ENCODE measurements at regions not wholly inside any gene's neighbourhood (a gene's known extent, or its start where the extent isn't known, plus 50 kb on each side); places are given as distances from the start of the nearest gene placed in this dataset.

DNA sequence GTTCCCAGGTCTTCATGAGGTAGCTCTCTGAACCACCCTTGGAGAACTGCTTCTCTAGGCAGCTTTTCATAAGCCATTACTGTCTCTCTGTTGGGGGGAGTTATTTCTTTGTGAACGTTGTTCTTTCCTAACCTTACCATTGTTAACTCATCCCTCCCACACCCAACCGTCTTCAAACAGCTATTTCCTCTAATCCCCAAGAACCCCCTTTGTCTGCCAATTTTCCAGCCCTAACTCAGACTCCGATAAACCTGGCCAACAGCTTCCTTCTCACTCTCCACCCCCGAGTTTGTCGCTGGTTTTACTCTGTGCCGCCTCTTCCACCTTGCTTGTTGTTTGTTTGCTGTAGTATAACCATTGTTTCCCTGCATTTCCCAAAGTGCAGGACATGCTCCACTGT, 131.5 kb downstream of the CCDC34 start:
- CTCF ChIA-PET (ENCODE audit: unreplicated experiment) = no interaction called here
- no peaks in the 10 kb centered on the region for H3K9me2 ChIP-seq (ENCODE audit: insufficient read depth, low read length)
- intact Hi-C loops (cut with micrococcal nuclease; ENCODE audit: unreplicated experiment) = no loop called here
- no peak overlapping the region for H3K4me2 ChIP-seq (ENCODE audit: low read length)
- POLR2A ChIA-PET = interaction anchor here (0.6 to 1.8 kb wide), 3 partner anchors 9 to 15 kb away, joined by 3 to 10 read pairs (median 4); no protein-coding TSS in a partner anchor
- no peak for TF ChIP-seq CTCF (conservative IDR thresholded peaks at IDR 0.05; ENCODE audit: low read length)
- no peak for TF ChIP-seq EZH2phosphoT487 (IDR thresholded peaks at IDR 0.05; ENCODE audit: borderline replicate concordance, low read depth, low read length)
- no peak overlapping the region for H3K4me3 ChIP-seq (ENCODE audit: low read depth, low read length, poor library complexity, severe bottlenecking)
- no peaks in the 10 kb centered on the region for H3K79me2 ChIP-seq (ENCODE audit: insufficient read depth, low read depth, low read length)
- H3K27ac ChIP-seq (ENCODE audit: low read depth, low read length, poor library complexity, severe bottlenecking) = no peak overlapping the region
- H3K9me3 ChIP-seq (ENCODE audit: low read length) = no peaks in the 10 kb centered on the region
- H3K4me1 ChIP-seq (ENCODE audit: insufficient read depth, low read length, poor library complexity, severe bottlenecking) = peaks cover 19% of the 10 kb centered on the region
- H2AFZ ChIP-seq (ENCODE audit: low read length) = no peak overlapping the region
- DNase-seq (ENCODE audit: low spot score) = no peak
- no peaks in the 10 kb centered on the region for H4K20me1 ChIP-seq (ENCODE audit: insufficient read depth, low read length)
- H3K36me3 ChIP-seq (ENCODE audit: insufficient read depth, low read length) = no peaks in the 10 kb centered on the region
- no TSS peak for BruUV-seq (replicated peaks)

DNA sequence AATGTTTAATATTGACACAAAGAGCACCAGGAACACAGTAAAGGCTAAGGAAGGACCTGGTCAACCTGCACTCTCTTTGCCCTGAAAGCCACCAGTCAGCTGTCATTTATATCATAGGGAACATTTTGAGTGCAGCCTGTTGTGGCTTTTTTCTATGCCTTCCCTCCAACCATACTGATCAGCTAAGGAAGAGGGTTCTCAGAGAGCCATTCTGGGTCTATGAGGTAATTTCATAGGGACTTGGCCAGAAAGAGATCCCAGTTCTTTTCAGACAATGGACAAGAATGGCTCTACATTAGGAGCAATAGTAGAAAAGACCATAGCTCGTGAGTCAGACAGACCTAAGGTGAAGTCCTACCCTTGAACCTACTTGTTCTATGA, 132.8 kb downstream of the CCDC34 start:
- Histone ChIP-seq H2AFZ (ENCODE audit: low read length) (no peak overlapping the region), H4K20me1 (ENCODE audit: insufficient read depth, low read length) (no peaks in the 10 kb centered on the region), H3K36me3 (ENCODE audit: insufficient read depth, low read length) (no peaks in the 10 kb centered on the region), H3K4me1 (ENCODE audit: insufficient read depth, low read length, poor library complexity, severe bottlenecking) (peaks cover 16% of the 10 kb centered on the region), H3K79me2 (ENCODE audit: insufficient read depth, low read depth, low read length) (no peaks in the 10 kb centered on the region), H3K9me2 (ENCODE audit: insufficient read depth, low read length) (no peaks in the 10 kb centered on the region), H3K9me3 (ENCODE audit: low read length) (no peaks in the 10 kb centered on the region), H3K27ac (ENCODE audit: low read depth, low read length, poor library complexity, severe bottlenecking) (no peak overlapping the region), H3K4me2 (ENCODE audit: low read length) (no peak overlapping the region), H3K4me3 (ENCODE audit: low read depth, low read length, poor library complexity, severe bottlenecking) (no peak overlapping the region)
- TF ChIP-seq CTCF (conservative IDR thresholded peaks at IDR 0.05; ENCODE audit: low read length) (no peak), EZH2phosphoT487 (IDR thresholded peaks at IDR 0.05; ENCODE audit: borderline replicate concordance, low read depth, low read length) (no peak)
- intact Hi-C loops (cut with micrococcal nuclease; ENCODE audit: unreplicated experiment) = no loop called here
- POLR2A ChIA-PET = interaction anchor here (0.6 to 1.8 kb wide), 3 partner anchors 13 to 24 kb away, joined by 3 to 10 read pairs (median 5); no protein-coding TSS in a partner anchor
- DNase-seq (ENCODE audit: low spot score) = no peak
- no TSS peak for BruUV-seq (replicated peaks)
- CTCF ChIA-PET (ENCODE audit: unreplicated experiment) = no interaction called here

DNA sequence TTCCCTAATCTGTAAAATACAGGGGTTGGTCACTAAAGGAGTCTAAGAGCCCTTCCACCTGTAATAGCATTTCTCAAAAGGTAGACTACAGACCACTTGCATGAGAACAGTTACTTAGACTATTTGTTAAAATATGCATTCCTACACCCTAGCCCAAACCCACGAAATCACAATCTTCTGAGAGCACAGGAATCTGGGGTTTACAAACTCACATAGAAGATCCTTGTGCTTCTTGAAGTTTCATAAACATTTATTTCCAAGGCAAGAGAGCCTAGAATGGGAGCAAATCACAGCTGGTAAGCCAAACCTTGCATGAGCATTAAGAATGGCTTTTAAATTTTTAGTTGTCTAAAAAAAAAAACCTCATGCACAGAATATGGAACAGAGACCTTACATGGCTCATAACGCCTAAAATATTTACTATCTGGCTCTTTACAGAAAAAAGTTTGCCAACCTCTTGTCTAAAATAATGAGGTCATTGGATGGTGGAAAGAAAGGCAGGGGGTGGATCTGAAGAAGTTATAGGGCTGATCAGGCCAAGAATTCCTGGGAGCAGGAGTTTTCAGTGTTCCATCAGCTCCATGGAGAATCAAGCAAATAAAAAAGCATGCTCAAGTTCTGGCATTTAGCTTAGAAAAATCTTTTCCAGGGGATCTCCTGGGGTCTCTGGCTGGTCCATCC, 133.4 kb downstream of the CCDC34 start:
- no peaks in the 10 kb centered on the region for H3K9me2 ChIP-seq (ENCODE audit: insufficient read depth, low read length)
- no peaks in the 10 kb centered on the region for H3K9me3 ChIP-seq (ENCODE audit: low read length)
- no TSS peak for BruUV-seq (replicated peaks)
- DNase-seq (ENCODE audit: low spot score) = no peak
- H3K27ac ChIP-seq (ENCODE audit: low read depth, low read length, poor library complexity, severe bottlenecking) = no peak overlapping the region
- intact Hi-C loops (cut with micrococcal nuclease; ENCODE audit: unreplicated experiment) = no loop called here
- H3K79me2 ChIP-seq (ENCODE audit: insufficient read depth, low read depth, low read length) = no peaks in the 10 kb centered on the region
- POLR2A ChIA-PET = interaction anchor here (0.6 to 1.8 kb wide), 2 partner anchors 13 to 23 kb away, joined by 5 to 10 read pairs; no protein-coding TSS in a partner anchor
- H3K36me3 ChIP-seq (ENCODE audit: insufficient read depth, low read length) = no peaks in the 10 kb centered on the region
- TF ChIP-seq EZH2phosphoT487 (IDR thresholded peaks at IDR 0.05; ENCODE audit: borderline replicate concordance, low read depth, low read length) (no peak), CTCF (conservative IDR thresholded peaks at IDR 0.05; ENCODE audit: low read length) (no peak)
- no peak overlapping the region for H2AFZ ChIP-seq (ENCODE audit: low read length)
- H3K4me1 ChIP-seq (ENCODE audit: insufficient read depth, low read length, poor library complexity, severe bottlenecking) = peaks cover 12% of the 10 kb centered on the region
- CTCF ChIA-PET (ENCODE audit: unreplicated experiment) = no interaction called here
- H4K20me1 ChIP-seq (ENCODE audit: insufficient read depth, low read length) = no peaks in the 10 kb centered on the region
- H3K4me3 ChIP-seq (ENCODE audit: low read depth, low read length, poor library complexity, severe bottlenecking) = no peak overlapping the region
- no peak overlapping the region for H3K4me2 ChIP-seq (ENCODE audit: low read length)

Data from OCI-LY7 (cell line).